ENCODE measurements at regions not wholly inside any gene's neighbourhood (a gene's known extent, or its start where the extent isn't known, plus 50 kb on each side); places are given as distances from the start of the nearest gene placed in this dataset.

- WGBS, 5 donors: 78 to 86% (median 81%) methylated on average over 5 of the region's 5 CpGs
- Histone ChIP-seq H3K27me3 (peaks cover 0 to 51% (median 19%) of the 10 kb centered on the region in 3 donors), H3K9me3 (peaks cover 0 to 18% (median 11%) of the 10 kb centered on the region in 4 donors), H3K27ac (no peak overlapping the region), H3K36me3 (no peaks in the 10 kb centered on the region), H3K4me3 (no peak overlapping the region), H3K4me1 (peaks cover 0 to 4% (median 0%) of the 10 kb centered on the region in 4 donors)
- TF ChIP-seq POLR2AphosphoS5 (IDR thresholded peaks at IDR 0.05): no peak
- no peak for TF ChIP-seq POLR2A (IDR thresholded peaks at IDR 0.05)
- TF ChIP-seq CTCF (IDR thresholded peaks at IDR 0.05): no peak
- TF ChIP-seq EP300 (IDR thresholded peaks at IDR 0.05): no peak
- no peak for DNase-seq
- intact Hi-C loops (cut with DNase I; ENCODE audit: low total_unique reads): no loop called here
Observed at GRCh38 chr20:60091305-60091704, 133.1 kb downstream of the CDH26 start.

- no peak overlapping the region for H3K4me3 ChIP-seq
- intact Hi-C loops (cut with DNase I; ENCODE audit: low total_unique reads): no loop called here
- H3K4me1 ChIP-seq: peaks cover 0 to 4% (median 0%) of the 10 kb centered on the region in 4 donors
- 77 to 91% (median 86%) methylated on average over 1 of the region's 1 CpG for WGBS, 5 donors
- H3K27ac ChIP-seq: no peak overlapping the region
- no peak for DNase-seq
- peaks cover 0 to 18% (median 11%) of the 10 kb centered on the region in 4 donors for H3K9me3 ChIP-seq
- TF ChIP-seq POLR2A (IDR thresholded peaks at IDR 0.05) (no peak), CTCF (IDR thresholded peaks at IDR 0.05) (no peak), EP300 (IDR thresholded peaks at IDR 0.05) (no peak), POLR2AphosphoS5 (IDR thresholded peaks at IDR 0.05) (no peak)
- H3K27me3 ChIP-seq: peaks cover 0 to 46% (median 15%) of the 10 kb centered on the region in 3 donors
- H3K36me3 ChIP-seq: no peaks in the 10 kb centered on the region
Observed at GRCh38 chr20:60091861-60092260, 133.6 kb downstream of the CDH26 start.

GRCh38 chr20:60092729-60093128 is 134.5 kb downstream of the CDH26 start:
- intact Hi-C loops (cut with DNase I; ENCODE audit: low total_unique reads): no loop called here
- TF ChIP-seq CTCF (IDR thresholded peaks at IDR 0.05): no peak
- no peak for TF ChIP-seq POLR2AphosphoS5 (IDR thresholded peaks at IDR 0.05)
- TF ChIP-seq POLR2A (IDR thresholded peaks at IDR 0.05): no peak
- no peak for TF ChIP-seq EP300 (IDR thresholded peaks at IDR 0.05)

GRCh38 chr20:60095456-60095855 is 137.2 kb downstream of the CDH26 start:
- H3K9me3 ChIP-seq: peaks cover 0 to 20% (median 15%) of the 10 kb centered on the region in 4 donors
- TF ChIP-seq EP300 (IDR thresholded peaks at IDR 0.05): no peak
- TF ChIP-seq POLR2A (IDR thresholded peaks at IDR 0.05): no peak
- no peak for TF ChIP-seq POLR2AphosphoS5 (IDR thresholded peaks at IDR 0.05)
- TF ChIP-seq CTCF (IDR thresholded peaks at IDR 0.05): no peak
- intact Hi-C loops (cut with DNase I; ENCODE audit: low total_unique reads): no loop called here
- H3K27me3 ChIP-seq: peaks cover 0 to 25% (median 0%) of the 10 kb centered on the region in 3 donors
- peak in 1 of 2 donors; percentile 31 for DNase-seq
- 75 to 88% (median 83%) methylated on average over 5 of the region's 5 CpGs for WGBS, 5 donors
- H3K27ac ChIP-seq: no peak overlapping the region
- no peaks in the 10 kb centered on the region for H3K4me1 ChIP-seq
- no peak overlapping the region for H3K4me3 ChIP-seq
- no peaks in the 10 kb centered on the region for H3K36me3 ChIP-seq

More at GRCh38 chr20:60092729-60093128, 134.5 kb downstream of the CDH26 start:
- no peaks in the 10 kb centered on the region for H3K36me3 ChIP-seq
- H3K9me3 ChIP-seq: peaks cover 0 to 18% (median 11%) of the 10 kb centered on the region in 4 donors
- peaks cover 0 to 39% (median 11%) of the 10 kb centered on the region in 3 donors for H3K27me3 ChIP-seq
- no peak overlapping the region for H3K4me3 ChIP-seq
- no peak for DNase-seq
- H3K27ac ChIP-seq: no peak overlapping the region
- no peaks in the 10 kb centered on the region for H3K4me1 ChIP-seq

Measured in stomach (tissue), 8 donors.